ENCODE measurements at regions not wholly inside any gene's neighbourhood (a gene's known extent, or its start where the extent isn't known, plus 50 kb on each side); places are given as distances from the start of the nearest gene placed in this dataset.
"Not testable (repeated sequence)": the region's sequence is repeated elsewhere in the genome, so short reads cannot be mapped to it uniquely, and the experiment has no call there.

DNA sequence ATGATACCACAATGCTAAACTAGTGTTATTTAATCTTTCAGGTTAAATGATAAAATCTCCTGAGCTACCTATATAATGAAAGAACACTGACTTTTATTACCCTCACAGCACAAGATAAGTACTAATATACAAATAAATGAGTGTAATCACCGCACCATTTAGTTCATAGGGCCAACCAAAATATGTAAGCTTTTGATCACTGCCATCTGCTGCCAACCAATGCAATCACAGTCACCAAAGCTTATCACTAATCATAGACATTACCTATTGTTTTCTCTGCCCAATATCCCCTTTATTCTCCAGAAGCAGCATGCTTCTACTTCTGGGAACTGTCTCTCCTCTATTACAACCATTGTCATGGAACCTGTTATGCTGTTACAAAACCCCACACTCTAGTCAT lies 151.6 kb upstream of the LRATD1 start:
- H3K27ac ChIP-seq = no peak overlapping the region

DNA sequence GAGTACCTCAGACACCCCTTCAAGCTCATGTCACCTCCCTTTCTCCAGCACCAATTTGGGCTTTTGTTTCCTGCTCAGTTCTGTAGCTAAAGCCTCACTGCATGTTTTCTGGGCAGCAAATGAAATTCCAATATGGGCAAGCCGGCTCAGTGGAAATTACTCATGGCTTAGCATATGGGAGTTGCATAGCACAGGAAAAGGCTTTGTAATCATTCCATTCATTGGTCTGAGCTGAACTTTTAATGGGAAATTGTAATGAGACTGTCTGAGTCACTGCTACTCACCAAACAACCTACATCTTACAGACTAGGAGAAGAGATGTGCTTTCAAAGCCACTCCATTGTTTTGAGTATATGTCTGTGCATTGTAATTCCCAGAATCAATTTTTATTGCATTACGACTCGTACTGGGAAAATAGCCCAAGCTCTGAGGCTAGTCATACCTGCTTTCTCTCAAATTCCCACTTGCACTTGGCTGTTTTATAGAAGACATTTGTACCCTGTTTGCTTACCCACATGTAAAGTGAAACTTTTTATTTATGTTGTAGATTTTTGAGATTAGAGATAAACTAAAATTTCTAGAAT lies 139.5 kb upstream of the LRATD1 start:
- H3K27ac ChIP-seq = peak overlapping the region; percentile 59; the same call in 1 of the 2 replicates

More for the DNA sequence above, 151.6 kb upstream of the LRATD1 start:
- TF ChIP-seq ZFX (IDR thresholded peaks at IDR 0.05) = no peak
- TF ChIP-seq, protein P1, sequence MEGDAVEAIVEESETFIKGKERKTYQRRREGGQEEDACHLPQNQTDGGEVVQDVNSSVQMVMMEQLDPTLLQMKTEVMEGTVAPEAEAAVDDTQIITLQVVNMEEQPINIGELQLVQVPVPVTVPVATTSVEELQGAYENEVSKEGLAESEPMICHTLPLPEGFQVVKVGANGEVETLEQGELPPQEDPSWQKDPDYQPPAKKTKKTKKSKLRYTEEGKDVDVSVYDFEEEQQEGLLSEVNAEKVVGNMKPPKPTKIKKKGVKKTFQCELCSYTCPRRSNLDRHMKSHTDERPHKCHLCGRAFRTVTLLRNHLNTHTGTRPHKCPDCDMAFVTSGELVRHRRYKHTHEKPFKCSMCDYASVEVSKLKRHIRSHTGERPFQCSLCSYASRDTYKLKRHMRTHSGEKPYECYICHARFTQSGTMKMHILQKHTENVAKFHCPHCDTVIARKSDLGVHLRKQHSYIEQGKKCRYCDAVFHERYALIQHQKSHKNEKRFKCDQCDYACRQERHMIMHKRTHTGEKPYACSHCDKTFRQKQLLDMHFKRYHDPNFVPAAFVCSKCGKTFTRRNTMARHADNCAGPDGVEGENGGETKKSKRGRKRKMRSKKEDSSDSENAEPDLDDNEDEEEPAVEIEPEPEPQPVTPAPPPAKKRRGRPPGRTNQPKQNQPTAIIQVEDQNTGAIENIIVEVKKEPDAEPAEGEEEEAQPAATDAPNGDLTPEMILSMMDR (conservative IDR thresholded peaks at IDR 0.05) = peak; percentile 47

DNA sequence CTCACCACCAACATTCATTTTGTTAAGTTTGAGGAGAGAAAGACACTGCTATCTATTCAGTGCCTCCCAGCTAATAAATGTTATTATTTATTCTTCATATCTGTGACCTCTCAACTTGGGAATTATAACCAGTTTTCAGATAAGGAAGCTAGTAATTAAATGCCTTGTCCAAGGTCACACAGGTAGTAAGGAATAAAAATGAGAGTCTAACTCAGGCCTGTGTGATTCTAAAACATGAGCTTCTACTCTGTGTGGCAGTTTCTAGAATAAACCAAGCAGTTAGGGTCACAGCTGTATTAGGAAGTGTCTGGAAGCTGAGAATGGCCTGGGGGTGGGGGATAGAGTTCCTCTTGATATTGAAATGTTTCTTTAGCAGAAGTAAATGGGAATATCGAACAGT lies 137.8 kb upstream of the LRATD1 start:
- TF ChIP-seq, protein P1 (conservative IDR thresholded peaks at IDR 0.05) = no peak
- TF ChIP-seq ZFX (IDR thresholded peaks at IDR 0.05) = no peak
- H3K27ac ChIP-seq = no peak overlapping the region

More for the DNA sequence above, 139.5 kb upstream of the LRATD1 start:
- no peak for TF ChIP-seq ZFX (IDR thresholded peaks at IDR 0.05)
- TF ChIP-seq, protein P1 (conservative IDR thresholded peaks at IDR 0.05) = no peak

DNA sequence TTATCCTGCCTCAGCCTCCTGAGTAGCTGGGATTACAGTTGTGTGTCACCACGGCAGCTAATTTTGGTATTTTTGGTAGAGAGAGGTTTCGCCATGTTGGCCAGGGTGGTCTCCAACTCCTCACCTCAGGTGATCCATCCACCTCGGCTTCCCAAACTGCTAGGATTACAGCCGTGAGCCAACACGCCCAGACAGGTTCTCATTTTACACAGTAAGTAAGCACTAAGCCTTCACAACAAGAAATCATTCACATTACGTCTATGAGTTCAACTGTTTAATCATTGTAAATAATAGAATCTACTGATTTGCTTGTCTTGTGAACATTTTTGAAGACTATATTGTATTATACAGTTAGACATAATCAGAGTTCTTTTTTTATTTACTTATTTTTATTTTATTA lies 131.5 kb upstream of the LRATD1 start:
- no peak overlapping the region for H3K27ac ChIP-seq
- TF ChIP-seq ZFX (IDR thresholded peaks at IDR 0.05) = no peak
- TF ChIP-seq, protein P1 (conservative IDR thresholded peaks at IDR 0.05) = no peak

GRCh38 chr2:14506955-14507354 lies 125.6 kb upstream of the LRATD1 start:
- not testable (repeated sequence) for H3K27ac ChIP-seq

DNA sequence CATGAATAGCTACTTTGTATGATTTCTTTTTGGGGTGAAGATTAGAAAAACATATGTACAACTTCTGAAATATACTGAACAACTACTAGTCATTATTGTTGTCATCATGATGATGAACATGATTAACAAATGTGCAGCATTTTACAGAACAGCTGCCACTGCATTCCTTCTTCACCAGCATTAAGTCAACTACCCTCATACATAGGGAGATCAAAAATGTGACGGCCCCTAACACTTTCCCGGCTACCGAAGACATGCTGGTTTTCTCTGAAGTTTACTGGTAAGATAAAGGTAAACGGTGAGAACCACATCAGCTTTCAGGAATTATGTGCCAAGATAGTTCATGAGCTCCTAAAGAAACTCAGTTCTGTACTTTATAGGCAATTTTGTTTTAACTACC lies 121.0 kb upstream of the LRATD1 start:
- H3K27ac ChIP-seq = no peak overlapping the region
- TF ChIP-seq, protein P1 (conservative IDR thresholded peaks at IDR 0.05) = no peak
- no peak for TF ChIP-seq ZFX (IDR thresholded peaks at IDR 0.05)

DNA sequence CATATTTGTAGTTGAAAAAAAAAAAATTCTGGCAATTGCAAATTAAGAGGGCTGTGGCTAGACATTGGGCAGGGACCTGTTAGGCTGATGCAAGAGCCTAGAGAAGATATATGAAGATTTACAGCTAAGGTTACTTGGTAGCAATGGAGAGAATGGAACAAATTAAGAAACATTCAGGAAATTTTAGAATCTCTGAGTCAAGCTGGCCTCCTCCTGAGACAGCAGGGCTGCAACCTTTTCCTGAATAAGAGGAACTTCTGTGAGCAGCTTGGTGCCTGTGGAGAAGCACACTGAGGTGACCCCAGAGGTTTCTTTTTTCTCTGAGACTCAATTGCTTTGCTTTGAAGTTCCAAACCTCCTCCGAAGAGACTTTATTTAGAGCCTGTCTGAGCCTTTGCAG lies 118.6 kb upstream of the LRATD1 start:
- TF ChIP-seq, protein P1 (conservative IDR thresholded peaks at IDR 0.05) = no peak
- no peak for TF ChIP-seq ZFX (IDR thresholded peaks at IDR 0.05)

DNA sequence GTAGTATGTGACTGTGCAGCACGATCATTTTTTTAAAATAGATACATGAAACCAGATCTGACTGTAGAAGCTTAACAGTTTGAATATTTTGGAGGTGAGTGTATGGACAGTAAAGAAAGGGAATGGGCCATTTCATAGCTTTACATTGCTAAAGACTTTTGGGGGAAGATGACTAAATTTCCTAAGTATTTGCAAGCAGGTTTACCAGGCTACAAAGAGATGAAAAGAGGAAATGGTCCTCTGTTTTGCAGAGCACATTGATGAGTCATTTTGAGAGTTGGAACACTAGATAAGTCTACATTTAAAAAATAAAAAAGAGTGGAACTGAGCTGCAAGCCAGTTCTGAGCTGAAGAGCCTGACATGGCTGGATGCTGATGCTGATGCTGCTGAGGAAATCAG lies 115.7 kb upstream of the LRATD1 start:
- TF ChIP-seq ZFX (IDR thresholded peaks at IDR 0.05) = no peak
- TF ChIP-seq, protein P1 (conservative IDR thresholded peaks at IDR 0.05) = no peak
- no peak overlapping the region for H3K27ac ChIP-seq

More for the DNA sequence above, 118.6 kb upstream of the LRATD1 start:
- no peak overlapping the region for H3K27ac ChIP-seq

All from C4-2B (cell line).